AG04449 (cell line): ENCODE measurements at regions not wholly inside any gene's neighbourhood (a gene's known extent, or its start where the extent isn't known, plus 50 kb on each side); places are given as distances from the start of the nearest gene placed in this dataset.

Experiments used
- CTCF ChIA-PET: fragments of 350-600 bp; formaldehyde crosslinking; extraction: SDS; loops from one replicate; lab custom pipeline; 2021; ENCODE audit warnings: antibody characterized with exemption; lab: Yijun Ruan, JAX
- POLR2A ChIA-PET: fragments of 400-600, 350-600 bp; formaldehyde crosslinking; extraction: SDS; loops from one replicate; lab custom pipeline; 2020; ENCODE audit warnings: antibody characterized with exemption, inconsistent platforms; lab: Yijun Ruan, JAX
- DNase-seq: peaks from one replicate; pipeline ENCODE4 v3.0.0-alpha.2; 2010; ENCODE audit warnings: low read depth, low spot score
- H3K4me3 ChIP-seq: 2 replicates; pipeline ENCODE4 v1.5.1; 2011; ENCODE audit warnings: low read depth, mild to moderate bottlenecking, control low read depth, low read length
- CTCF ChIP-seq: IDR thresholded peaks from one replicate; pipeline ENCODE4 v1.5.1; 2011; ENCODE audit warnings: mild to moderate bottlenecking, moderate library complexity, low read length, control low read depth, inconsistent platforms; ENCODE audit not compliant: insufficient read depth; ENCODE audit errors: missing control alignments

- no peak overlapping the region for H3K4me3 ChIP-seq
- DNase-seq = no peak
- POLR2A ChIA-PET = no interaction called here
- CTCF ChIA-PET = no interaction called here
- no peak for TF ChIP-seq CTCF
Observed at GRCh38 chr1:232218955-232219865, 410.7 kb downstream of the SIPA1L2 start.

GRCh38 chr1:232213928-232214327 is 416.0 kb downstream of the SIPA1L2 start:
- no peak for TF ChIP-seq CTCF
- POLR2A ChIA-PET = no interaction called here
- DNase-seq = no peak
- H3K4me3 ChIP-seq = no peak overlapping the region
- CTCF ChIA-PET = no interaction called here

GRCh38 chr1:232212253-232212652 is 417.7 kb downstream of the SIPA1L2 start:
- POLR2A ChIA-PET = no interaction called here
- no peak overlapping the region for H3K4me3 ChIP-seq
- no peak for TF ChIP-seq CTCF
- no peak for DNase-seq
- CTCF ChIA-PET = no interaction called here

- H3K4me3 ChIP-seq = no peak overlapping the region
- peak; percentile 7 for TF ChIP-seq CTCF
- CTCF ChIA-PET = no interaction called here
- POLR2A ChIA-PET = no interaction called here
- no peak for DNase-seq
Observed at GRCh38 chr1:232211149-232211548, 418.8 kb downstream of the SIPA1L2 start.

GRCh38 chr1:232209357-232209756 is 420.6 kb downstream of the SIPA1L2 start:
- DNase-seq = no peak
- POLR2A ChIA-PET = no interaction called here
- CTCF ChIA-PET = no interaction called here
- H3K4me3 ChIP-seq = no peak overlapping the region
- TF ChIP-seq CTCF = no peak

- ChIA-PET POLR2A (no interaction called here), CTCF (no interaction called here)
- H3K4me3 ChIP-seq = no peak overlapping the region
- no peak for DNase-seq
- no peak for TF ChIP-seq CTCF
Observed at GRCh38 chr1:232207073-232207866, 422.7 kb downstream of the SIPA1L2 start.
